GM19395 (cell line): ENCODE measurements at regions not wholly inside any gene's neighbourhood (a gene's known extent, or its start where the extent isn't known, plus 50 kb on each side); places are given as distances from the start of the nearest gene placed in this dataset.
"Not testable (repeated sequence)": the region's sequence is repeated elsewhere in the genome, so short reads cannot be mapped to it uniquely, and the experiment has no call there.

Experiments
- ATAC-seq: cut with Tn5 transposase; IDR thresholded peaks from one replicate; pipeline ENCODE4 v1.9.1; 2021; ENCODE audit warnings: mild to moderate bottlenecking, moderate library complexity; ENCODE audit not compliant: unreplicated experiment

DNA sequence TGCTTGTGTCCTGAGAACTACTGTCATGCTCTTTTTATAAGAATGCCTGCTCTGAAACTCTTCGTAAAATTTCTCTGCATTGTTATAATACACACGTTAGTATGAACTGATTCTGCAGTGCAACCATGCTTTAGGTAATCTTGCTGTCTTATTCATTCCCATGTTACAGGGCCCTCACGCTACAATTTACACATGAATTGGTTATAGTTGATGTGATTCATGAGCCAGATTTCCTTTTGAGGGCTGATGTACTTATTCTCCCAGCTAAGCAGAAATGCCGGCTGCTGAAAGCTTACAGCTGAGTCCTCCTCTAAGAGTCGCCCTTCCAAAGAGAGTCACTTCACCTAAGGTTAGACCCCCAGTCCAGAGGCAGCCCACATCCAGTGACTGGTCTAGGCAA is 233.5 kb upstream of the PCSK5 start:
- ATAC-seq = no peak

GRCh38 chr9:75658301-75658905 is 232.1 kb upstream of the PCSK5 start:
- no peak for ATAC-seq

GRCh38 chr9:75664597-75664996 is 225.9 kb upstream of the PCSK5 start:
- ATAC-seq = no peak

DNA sequence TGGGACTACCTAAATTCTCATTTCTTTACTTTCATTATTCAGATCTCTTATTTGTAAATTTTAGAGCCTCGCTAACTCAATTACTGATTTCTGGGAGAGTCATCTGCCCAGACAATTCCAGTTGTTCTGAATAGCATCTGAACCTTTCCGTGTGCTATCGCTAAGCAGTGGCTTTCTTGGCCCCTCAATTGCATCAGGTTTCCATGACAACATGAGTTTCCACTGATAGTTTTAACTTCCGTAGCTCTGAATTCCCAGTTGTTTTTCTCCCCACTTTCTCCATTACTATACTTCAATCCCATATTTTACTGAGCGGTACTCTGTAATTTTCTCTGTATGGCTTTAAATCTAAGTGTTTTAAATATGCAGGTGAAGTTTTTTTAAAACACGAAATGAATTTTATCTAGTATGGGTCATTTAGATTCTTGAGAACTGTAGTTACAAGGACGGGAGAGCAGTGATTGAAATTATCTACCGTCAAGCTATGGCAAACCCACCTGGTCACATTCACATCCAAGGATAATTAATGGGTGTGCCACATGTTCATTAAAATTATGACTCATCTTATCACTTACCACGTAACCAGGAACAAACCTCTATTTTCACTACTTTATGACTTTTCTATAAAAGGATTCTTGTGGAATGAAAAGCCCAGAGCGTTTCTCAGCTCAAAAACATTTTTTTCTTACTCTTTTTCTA is 223.5 kb upstream of the PCSK5 start:
- no peak for ATAC-seq

DNA sequence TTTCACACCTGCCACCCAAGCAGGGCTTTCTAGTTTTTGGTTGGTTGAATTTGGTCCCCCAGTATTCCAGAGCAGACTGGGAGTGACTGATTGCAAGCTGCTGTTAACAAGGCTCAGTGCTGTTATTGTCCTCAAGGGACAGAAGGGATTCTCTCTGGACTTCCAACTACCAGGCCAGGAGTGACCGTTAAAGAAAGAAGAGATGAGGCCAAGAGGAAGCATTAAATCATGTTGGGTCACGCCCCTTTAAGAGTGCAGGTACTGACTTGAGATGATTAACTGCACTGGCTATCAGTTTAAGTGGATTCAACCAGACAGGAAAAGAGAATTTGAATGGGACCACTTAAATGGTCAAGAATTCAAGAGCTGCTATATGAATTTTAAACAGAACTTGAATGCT is 220.8 kb upstream of the PCSK5 start:
- no peak for ATAC-seq

DNA sequence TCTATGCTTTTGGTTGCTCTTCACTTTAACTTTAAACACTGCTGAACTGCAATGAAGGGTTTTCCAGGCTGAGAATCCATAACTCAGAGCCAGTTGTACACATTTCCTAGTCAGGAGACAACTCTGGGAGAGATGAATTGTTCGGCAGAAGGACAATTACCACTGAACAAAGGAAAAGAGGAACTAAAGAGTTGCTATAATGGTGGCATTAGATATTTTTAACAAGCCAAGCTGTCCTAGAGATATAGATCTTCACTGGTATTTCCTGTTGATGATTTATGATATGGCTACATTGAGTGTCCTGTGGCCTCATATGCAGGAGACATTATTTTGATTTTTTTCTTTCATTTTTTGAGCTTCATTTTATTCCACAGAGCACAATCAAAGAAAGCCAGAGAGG is 219.1 kb upstream of the PCSK5 start:
- no peak for ATAC-seq

- ATAC-seq = no peak
Measured at GRCh38 chr9:75672478-75672877, 218.0 kb upstream of the PCSK5 start.

- no peak for ATAC-seq
Measured at GRCh38 chr9:75683591-75683990, 206.9 kb upstream of the PCSK5 start.

- no peak for ATAC-seq
Measured at GRCh38 chr9:75685062-75685461, 205.4 kb upstream of the PCSK5 start.

GRCh38 chr9:75687359-75687953 is 203.0 kb upstream of the PCSK5 start:
- no peak for ATAC-seq

DNA sequence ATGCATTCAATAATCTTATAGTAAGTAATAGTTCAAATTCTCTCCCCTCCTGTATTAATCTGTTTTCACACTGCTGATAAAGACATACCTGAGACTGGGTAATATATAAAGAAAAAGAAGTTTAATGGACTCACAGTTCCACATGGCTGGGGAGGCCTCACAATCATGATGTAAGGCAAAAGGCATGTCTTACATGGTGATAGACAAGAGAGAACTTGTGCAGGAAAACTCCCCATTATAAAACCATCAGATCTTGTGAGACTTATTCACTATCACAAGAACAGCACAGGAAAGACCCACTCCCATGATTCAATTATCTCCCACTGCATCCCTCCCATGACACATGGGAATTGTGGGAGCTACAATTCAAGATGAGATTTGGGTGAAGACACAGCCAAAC is 199.9 kb upstream of the PCSK5 start:
- ATAC-seq = not testable (repeated sequence)

GRCh38 chr9:75691408-75691807 is 199.1 kb upstream of the PCSK5 start:
- ATAC-seq = no peak

- ATAC-seq = no peak
Measured at GRCh38 chr9:75692309-75692708, 198.2 kb upstream of the PCSK5 start.

DNA sequence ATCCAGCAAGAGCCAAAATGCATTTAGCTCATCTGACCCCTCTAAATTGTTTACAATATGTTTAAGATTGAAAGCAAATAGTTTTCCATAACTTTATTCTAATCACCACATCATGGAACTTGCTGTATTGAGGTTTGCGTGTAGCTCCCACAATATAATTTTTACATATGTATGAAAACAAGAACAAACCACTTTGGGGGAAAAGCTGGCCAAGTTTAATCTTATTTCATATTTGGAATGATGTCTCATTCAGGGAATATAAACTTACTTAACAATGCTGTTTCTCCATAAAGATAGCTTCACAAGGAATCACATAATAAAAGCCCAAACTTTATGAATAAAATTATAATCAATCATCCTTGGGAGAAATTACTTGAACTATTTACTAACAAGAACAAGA is 194.6 kb upstream of the PCSK5 start:
- no peak for ATAC-seq

GRCh38 chr9:75699017-75699416 is 191.5 kb upstream of the PCSK5 start:
- no peak for ATAC-seq

DNA sequence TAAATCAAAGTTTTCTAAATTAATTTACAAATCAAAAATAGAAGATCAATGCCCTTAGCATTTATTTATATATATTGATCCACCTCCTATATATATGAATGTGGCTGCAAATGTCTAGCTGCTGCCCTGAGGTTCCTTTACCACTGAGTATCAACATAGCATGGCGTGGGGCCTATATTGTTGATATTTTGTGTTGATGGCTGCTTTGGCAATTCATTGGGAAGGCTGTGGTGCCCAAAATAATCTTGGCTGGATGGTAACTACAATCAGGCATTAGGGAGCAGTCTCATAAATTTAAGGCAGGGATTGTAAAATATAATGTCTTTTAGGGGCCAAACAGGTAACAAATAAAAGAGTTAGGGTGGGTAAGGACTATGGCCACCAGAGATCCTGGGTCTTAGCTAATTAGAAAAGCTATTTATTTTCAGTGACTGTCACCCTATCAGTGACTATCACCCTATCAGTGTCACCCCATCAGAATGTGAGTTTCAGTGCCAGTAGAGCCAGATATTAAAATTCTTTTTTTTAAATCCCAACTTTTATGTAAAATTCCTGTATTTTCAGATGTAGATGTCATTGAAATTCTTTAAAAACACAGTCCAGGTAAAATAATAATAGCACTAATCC is 190.7 kb upstream of the PCSK5 start:
- no peak for ATAC-seq

GRCh38 chr9:75700252-75700640 is 190.2 kb upstream of the PCSK5 start:
- ATAC-seq = no peak

- no peak for ATAC-seq
Measured at GRCh38 chr9:75707191-75707590, 183.3 kb upstream of the PCSK5 start.

- no peak for ATAC-seq
Measured at GRCh38 chr9:75709698-75710097, 180.8 kb upstream of the PCSK5 start.

- ATAC-seq = no peak
Measured at GRCh38 chr9:75712700-75713099, 177.8 kb upstream of the PCSK5 start.

DNA sequence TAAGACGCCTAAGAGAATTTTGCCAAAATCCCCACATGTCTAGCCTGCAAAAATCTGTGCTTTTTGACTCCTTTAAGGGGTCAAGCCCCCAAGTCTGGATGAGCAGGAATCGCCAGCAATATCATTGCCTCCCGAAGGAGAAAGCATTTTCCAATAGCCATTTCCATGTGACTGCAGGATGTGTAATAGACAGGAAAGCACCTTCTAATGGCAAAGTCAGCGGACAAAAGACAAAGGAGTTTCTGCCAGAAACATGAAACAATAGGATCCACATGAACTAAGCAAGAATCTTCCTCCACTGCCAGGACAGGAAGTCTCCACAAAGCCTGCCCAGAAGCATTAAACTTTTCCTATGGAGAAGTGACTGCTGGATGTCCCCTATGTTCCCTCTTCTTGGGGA is 177.1 kb upstream of the PCSK5 start:
- no peak for ATAC-seq

DNA sequence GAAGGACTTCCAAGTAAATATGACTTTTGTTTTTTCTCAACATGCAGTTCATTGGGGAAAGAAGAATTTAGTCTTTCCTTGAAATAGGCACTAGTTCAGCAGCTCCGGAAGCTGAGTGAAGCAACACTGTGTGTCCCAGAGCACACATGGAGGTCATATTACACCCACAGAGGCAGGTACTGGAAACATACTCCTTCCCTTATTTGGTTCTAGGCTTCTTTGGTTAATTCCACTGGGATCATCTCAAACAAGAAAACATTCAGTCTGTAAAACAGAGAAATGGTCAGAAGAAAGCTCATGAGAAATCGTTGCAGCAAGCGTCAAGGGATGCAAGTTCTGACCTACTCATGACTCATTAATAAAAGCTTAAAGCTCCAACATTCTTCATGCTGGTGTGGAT is 175.1 kb upstream of the PCSK5 start:
- ATAC-seq = no peak
